NOMO-1 treated with dmso at 0.1 percent for 144 hours (cell line): ENCODE measurements at regions not wholly inside any gene's neighbourhood (a gene's known extent, or its start where the extent isn't known, plus 50 kb on each side); places are given as distances from the start of the nearest gene placed in this dataset.
"Not testable (repeated sequence)": the region's sequence is repeated elsewhere in the genome, so short reads cannot be mapped to it uniquely, and the experiment has no call there.

Source experiments
- DNase-seq: peaks from one replicate; lab custom pipeline; 2025; ENCODE audit not compliant: unreplicated experiment; lab: John Stamatoyannopoulos, UW

GRCh38 chr14:23750357-23750756 lies 114.2 kb downstream of the DHRS2 start:
- DNase-seq: no peak

GRCh38 chr14:23751616-23752015 lies 115.5 kb downstream of the DHRS2 start:
- no peak for DNase-seq

GRCh38 chr14:23763394-23763793 lies 127.2 kb downstream of the DHRS2 start:
- no peak for DNase-seq

GRCh38 chr14:23766737-23767401 lies 130.7 kb downstream of the DHRS2 start:
- no peak for DNase-seq

- DNase-seq: not testable (repeated sequence)
Measured at GRCh38 chr14:23769221-23769728, 133.1 kb downstream of the DHRS2 start.

- no peak for DNase-seq
Measured at GRCh38 chr14:23773981-23774380, 137.8 kb downstream of the DHRS2 start.

DNA sequence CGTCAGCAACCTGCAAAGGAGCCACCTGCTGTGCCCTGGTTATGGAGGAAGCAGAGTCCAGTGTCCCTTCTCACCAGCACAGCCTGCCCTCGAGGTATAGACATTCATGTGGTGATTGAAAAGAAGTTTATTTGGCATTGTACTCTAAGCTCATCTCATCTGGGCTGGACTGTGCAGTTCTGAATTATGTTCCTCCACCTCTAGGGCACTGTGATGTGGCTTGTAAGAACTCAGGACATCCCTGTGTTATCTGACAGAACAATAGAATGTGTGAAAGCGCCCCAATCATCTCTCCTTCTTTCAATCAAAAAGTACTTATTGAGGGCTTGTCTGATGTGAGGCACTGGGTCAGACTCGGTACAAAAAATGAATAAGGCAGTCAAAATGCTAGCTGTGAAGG lies 140.1 kb downstream of the DHRS2 start:
- no peak for DNase-seq

DNA sequence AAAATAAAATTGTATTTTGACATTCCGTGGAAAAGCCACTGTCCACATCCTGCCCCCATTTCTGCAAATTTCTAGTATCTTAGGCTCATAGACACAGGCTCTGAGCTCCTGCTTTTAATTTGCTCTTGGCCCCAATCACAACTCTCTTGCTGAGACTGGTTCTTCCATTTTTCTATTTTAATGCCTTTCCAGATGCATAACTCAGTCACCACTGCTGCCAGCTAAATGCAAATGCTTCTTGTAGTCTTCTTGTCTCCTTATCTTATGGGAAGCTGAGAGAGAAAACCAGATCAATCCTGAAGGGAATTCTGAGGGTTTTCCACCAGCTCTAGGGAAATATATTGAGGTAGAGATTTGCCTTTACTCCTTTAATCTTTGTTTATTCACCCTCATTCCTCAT lies 149.0 kb downstream of the DHRS2 start:
- DNase-seq: no peak

GRCh38 chr14:23787436-23787835 lies 151.3 kb downstream of the DHRS2 start:
- DNase-seq: no peak

- no peak for DNase-seq
Measured at GRCh38 chr14:23789696-23790095, 153.5 kb downstream of the DHRS2 start.

- no peak for DNase-seq
Measured at GRCh38 chr14:23793532-23793931, 157.4 kb downstream of the DHRS2 start.

- DNase-seq: no peak
Measured at GRCh38 chr14:23800811-23801210, 152.8 kb upstream of the DHRS4 start.

DNA sequence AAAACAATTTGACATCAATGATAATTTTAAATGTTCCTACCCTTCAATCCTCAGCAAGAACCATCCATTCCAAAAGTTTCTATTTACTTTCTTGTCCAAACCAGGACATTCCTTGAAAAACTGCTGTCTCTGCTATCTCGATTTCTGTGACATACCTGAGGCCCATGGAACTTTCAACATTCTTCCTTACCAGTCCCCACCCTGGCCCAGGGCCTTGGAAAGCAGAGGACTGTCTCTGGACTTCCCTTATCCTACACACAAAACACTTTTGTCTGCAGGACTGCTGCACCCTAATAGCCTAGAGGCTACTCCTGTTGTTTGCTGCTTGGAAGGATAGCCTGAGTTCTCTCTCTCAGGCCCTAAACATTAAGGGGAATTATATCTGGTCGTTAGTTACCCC lies 151.8 kb upstream of the DHRS4 start:
- no peak for DNase-seq

DNA sequence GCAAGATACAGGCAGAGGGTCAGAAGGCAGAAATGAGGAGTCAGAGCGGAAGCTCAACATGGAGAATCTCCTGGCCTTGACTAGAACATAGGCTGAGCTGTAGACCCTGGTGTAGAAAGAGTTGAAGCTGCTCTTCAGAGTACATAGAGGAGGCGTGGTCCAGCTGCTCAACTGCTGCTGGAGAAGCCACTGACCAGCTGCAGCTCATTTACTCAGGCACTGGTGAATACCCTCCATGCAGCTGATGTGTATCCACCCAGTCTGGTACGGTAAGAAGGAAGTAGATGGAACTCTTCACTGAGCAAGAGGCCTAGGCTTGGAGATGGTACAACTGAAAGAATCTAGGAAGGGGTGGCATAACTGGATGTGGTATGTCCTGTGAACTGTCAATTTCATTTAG lies 148.8 kb upstream of the DHRS4 start:
- DNase-seq: no peak

GRCh38 chr14:23805761-23806160 lies 147.8 kb upstream of the DHRS4 start:
- DNase-seq: no peak

- no peak for DNase-seq
Measured at GRCh38 chr14:23814527-23815256, 138.9 kb upstream of the DHRS4 start.

GRCh38 chr14:23816371-23816770 lies 137.2 kb upstream of the DHRS4 start:
- DNase-seq: no peak

- no peak for DNase-seq
Measured at GRCh38 chr14:23817164-23817767, 136.3 kb upstream of the DHRS4 start.

DNA sequence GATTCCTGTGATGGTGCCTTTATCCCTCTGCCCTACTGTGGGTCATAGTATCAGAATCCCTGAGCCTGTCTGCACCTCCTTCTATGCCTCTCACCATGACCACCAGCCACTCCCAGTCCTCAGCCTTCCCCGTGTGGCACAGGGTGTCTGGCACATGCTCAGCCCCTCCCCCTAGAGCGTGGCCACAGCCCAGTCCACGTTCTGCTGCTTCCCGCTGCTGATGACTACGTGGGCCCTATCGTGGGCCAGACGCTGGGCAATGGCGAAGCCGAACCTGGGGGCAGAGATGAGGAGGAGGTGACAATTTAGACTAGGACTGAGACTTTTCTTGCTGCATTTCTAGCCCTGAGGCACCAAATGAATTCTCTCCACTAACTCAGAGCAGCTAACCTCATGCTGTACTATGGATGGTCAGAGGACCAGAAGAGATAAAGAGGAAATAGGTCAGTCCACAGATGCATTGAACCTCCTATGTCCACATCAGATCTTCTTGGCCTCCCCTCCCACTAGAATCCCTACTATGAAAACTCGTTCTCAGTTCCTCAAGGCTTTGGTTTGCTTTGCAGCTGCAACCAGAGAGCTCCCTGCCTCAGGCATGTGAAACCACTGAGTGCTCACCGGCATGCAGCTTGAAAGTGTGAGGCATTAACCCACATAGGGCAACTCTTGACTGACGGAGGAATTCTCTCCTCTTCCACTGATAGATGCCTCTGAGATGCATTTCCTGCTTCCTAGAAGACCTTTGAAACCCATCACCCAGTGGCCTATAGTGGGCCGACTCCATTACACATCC lies 126.3 kb upstream of the DHRS4 start:
- DNase-seq: peak; percentile 1

- DNase-seq: no peak
Measured at GRCh38 chr14:23828001-23828400, 125.6 kb upstream of the DHRS4 start.

- peak; percentile 83 for DNase-seq
Measured at GRCh38 chr14:23828616-23829015, 125.0 kb upstream of the DHRS4 start.
